ENCODE measurements at regions not wholly inside any gene's neighbourhood (a gene's known extent, or its start where the extent isn't known, plus 50 kb on each side); places are given as distances from the start of the nearest gene placed in this dataset.

DNA sequence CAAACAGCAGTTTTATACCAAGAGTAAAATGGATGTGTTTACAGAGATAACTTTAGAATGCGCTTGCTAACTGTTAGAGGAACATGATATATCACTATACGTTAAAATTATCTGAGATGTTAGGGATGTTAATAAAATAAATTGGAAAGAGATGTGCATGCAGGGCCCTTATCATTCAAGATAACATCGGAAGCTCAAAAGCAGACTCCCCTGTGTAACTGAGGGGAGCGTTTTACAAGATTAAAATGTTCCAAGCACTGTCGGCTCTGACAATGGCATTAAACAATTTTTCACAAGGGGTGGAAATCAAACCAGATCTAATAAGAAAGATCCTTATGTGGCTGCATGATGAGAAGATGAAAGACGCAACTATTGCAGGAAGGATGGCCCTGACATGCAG, 53.3 kb upstream of the DCC start:
- no peak for DNase-seq

DNA sequence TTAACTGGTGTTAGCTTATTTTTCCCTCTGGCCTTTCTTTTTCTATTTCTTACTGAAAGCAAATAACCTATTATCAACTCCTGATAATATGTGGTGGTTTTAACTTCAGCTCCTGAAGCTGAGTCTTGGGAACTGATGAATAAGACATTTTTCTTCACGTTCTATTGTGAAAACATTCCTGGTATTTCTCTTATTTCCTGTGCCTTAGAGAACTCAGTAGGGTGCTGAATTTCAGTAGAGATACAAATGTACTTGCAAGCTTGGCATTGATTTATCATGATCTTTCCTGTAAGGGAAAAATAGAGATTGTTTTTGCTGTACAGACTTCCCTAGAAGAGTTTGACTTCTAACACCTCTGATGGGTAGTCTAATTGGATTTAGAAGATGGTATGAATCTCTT, 52.8 kb upstream of the DCC start:
- no peak for DNase-seq

DNA sequence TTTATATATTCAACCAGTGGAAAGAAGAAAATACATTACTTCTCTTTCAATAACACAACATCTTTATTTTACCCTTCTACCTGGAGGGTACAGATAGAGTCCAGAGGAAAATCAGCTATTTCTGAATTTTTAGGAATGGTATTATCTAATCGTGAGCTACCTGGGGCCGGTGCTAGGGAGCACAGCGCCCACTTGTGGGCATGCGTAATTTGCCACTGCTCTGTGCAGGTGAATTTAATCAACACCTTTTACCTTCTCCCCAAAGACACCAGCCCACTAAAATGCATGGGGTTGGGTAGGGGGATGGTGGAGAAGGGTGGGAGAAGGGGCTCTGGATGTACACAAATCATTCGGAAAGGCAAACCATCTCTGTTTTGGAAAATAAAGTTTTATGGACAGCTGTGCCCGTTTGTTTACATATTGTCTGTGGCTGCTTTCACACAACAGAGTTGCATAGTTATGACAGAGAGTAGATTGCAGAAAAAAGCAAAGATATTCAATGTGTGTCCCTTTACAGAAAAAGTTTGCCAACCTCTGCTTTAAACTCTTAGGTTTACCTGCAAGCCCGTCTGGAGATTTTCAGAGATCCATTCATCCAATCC, 51.5 kb upstream of the DCC start:
- no peak for DNase-seq

DNA sequence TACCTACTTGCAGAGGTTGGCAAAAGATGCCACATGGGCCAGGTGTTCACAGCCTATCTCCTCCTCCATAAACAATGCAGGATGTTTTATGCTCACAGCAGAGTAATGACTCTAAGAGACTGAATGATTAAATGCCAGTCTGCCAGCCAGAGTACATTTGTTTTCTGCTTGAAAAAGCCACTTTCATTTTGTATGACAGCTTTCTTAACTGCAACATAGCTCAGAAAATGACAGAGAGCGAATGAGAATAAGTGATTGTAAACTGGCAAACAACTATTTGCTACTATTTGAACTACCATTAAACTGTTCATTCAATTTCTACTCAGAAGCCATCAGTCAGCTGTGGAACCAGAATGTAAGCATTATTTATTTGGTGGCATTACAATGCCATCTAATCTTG, 50.6 kb upstream of the DCC start:
- no peak for DNase-seq

Measured in right lung (tissue), 2 donors.